ENCODE measurements at regions not wholly inside any gene's neighbourhood (a gene's known extent, or its start where the extent isn't known, plus 50 kb on each side); places are given as distances from the start of the nearest gene placed in this dataset.

GRCh38 chr5:98605426-98605825 is 168.0 kb upstream of the RGMB start:
- 96% methylated on average over 1 of the region's 1 CpG; no CpG with 5 or more reads in 1 of the 2 experiments for WGBS, 2 experiments (ENCODE audit: extremely low coverage in 1 of 2, insufficient coverage in 1 of 2, insufficient read length in 1 of 2, insufficient replicate concordance in 2 of 2, low coverage in 1 of 2, low lambda C conversion rate in 2 of 2, missing lambda C conversion rate in 1 of 2)

More at GRCh38 chr5:98605426-98605825, 168.0 kb upstream of the RGMB start:
- Histone ChIP-seq H2BK5ac (ENCODE audit: low read depth, low read length) (no peak overlapping the region), H3K4me3 (ENCODE audit: extremely low read depth in 1 of 4, insufficient read depth in 2 of 4, low read depth in 3 of 4, low read length in 4 of 4) (no peak overlapping the region), H2BK120ac (replicated peaks; ENCODE audit: low read depth, low read length) (no peak overlapping the region), H3K4ac (replicated peaks; ENCODE audit: insufficient read length, low read depth, low read length) (no peak overlapping the region), H4K8ac (ENCODE audit: extremely low read depth, insufficient read depth, low read length) (no peak overlapping the region), H3K79me2 (ENCODE audit: control insufficient read depth in 1 of 2, insufficient read depth in 2 of 2, low read length in 2 of 2) (no peaks in the 10 kb centered on the region), H3K18ac (ENCODE audit: extremely low read depth, low read length) (no peak overlapping the region), H2BK15ac (ENCODE audit: low read length) (no peak overlapping the region), H3K27me3 (replicated peaks in 1 of 4; ENCODE audit: control insufficient read depth in 3 of 4, extremely low read depth in 1 of 4, insufficient read depth in 3 of 4, low read length in 3 of 4) (no peaks in the 10 kb centered on the region), H2AK5ac (ENCODE audit: low read depth, low read length) (no peak overlapping the region), H3K79me1 (ENCODE audit: low read depth, low read length) (no peaks in the 10 kb centered on the region), H4K91ac (replicated peaks; ENCODE audit: insufficient read length, low read length) (no peak overlapping the region), H2BK12ac (ENCODE audit: low read depth, low read length) (no peak overlapping the region), H3K4me2 (ENCODE audit: insufficient read depth in 1 of 2, low read depth in 2 of 2, low read length in 2 of 2) (no peak overlapping the region), H4K20me1 (replicated peaks in 1 of 2; ENCODE audit: control insufficient read depth in 1 of 2, insufficient read depth in 2 of 2, low read length in 2 of 2) (no peaks in the 10 kb centered on the region), H3K56ac (replicated peaks; ENCODE audit: insufficient read length, low read depth, low read length) (no peak overlapping the region), H3K14ac (ENCODE audit: insufficient read length) (no peak overlapping the region), H3K23ac (ENCODE audit: insufficient read length) (no peak overlapping the region), H3K9me3 (ENCODE audit: insufficient read depth in 2 of 2, low read depth in 1 of 2, low read length in 1 of 2) (peaks cover 0 to 3% of the 10 kb centered on the region in 2 experiments; a peak in 2 of 4 replicates), H3K27ac (ENCODE audit: low read depth, low read length) (no peak overlapping the region), H3K36me3 (ENCODE audit: control insufficient read depth in 2 of 4, insufficient read depth in 4 of 4, low read length in 3 of 4) (no peaks in the 10 kb centered on the region), H4K5ac (ENCODE audit: insufficient read length, low read depth, low read length) (no peak overlapping the region), H3K4me1 (replicated peaks in 1 of 4; ENCODE audit: control insufficient read depth in 3 of 4, insufficient read depth in 4 of 4, low read length in 3 of 4) (no peaks in the 10 kb centered on the region), H3K23me2 (ENCODE audit: low read depth, low read length) (no peaks in the 10 kb centered on the region), H3K9ac (replicated peaks in 1 of 4; ENCODE audit: extremely low read depth in 1 of 4, low read depth in 3 of 4, low read length in 3 of 4) (no peak overlapping the region), H2AFZ (ENCODE audit: low read length) (no peak overlapping the region), H2BK20ac (ENCODE audit: low read length) (no peak overlapping the region)
- TF ChIP-seq POLR2A (IDR thresholded peaks at IDR 0.05; ENCODE audit: control extremely low read depth in 1 of 2, low read depth in 2 of 2, low read length in 2 of 2) (no peak), MAX (IDR thresholded peaks at IDR 0.05) (no peak), RBBP5 (IDR thresholded peaks at IDR 0.05; ENCODE audit: borderline replicate concordance, low read depth, low read length) (no peak)
- no peak for DNase-seq (ENCODE audit: low read depth in 1 of 2, low spot score in 2 of 2)
- FAIRE-seq: no peak
- POLR2A ChIA-PET (ENCODE audit: partially characterized antibody): no interaction called here
- CTCF ChIA-PET (ENCODE audit: partially characterized antibody): no interaction called here

Data from H1 (cell line).